DND-41 (cell line): ENCODE measurements at regions not wholly inside any gene's neighbourhood (a gene's known extent, or its start where the extent isn't known, plus 50 kb on each side); places are given as distances from the start of the nearest gene placed in this dataset.

ENCODE experiments used
- ATAC-seq: fragments of 200-7000 bp; cut with Tn5 transposase; 3 replicates; pipeline ENCODE4 v1.9.1; 2021; ENCODE audit warnings: low read depth; ENCODE audit not compliant: insufficient read depth
- DNase-seq: peaks from one replicate; pipeline ENCODE4 v3.0.0-alpha.2; 2020
- H2AFZ ChIP-seq: 2 replicates; pipeline ENCODE4 v1.6.0; 2012; ENCODE audit warnings: low read depth, low read length
- H3K27ac ChIP-seq: 2 replicates; pipeline ENCODE4 v1.5.1; 2012; ENCODE audit warnings: low read length, inconsistent platforms
- H3K27me3 ChIP-seq: fragments of 200-600 bp; sonication (generic); 2 replicates; pipeline ENCODE4 v1.6.0; 2012; ENCODE audit warnings: low read length, mild to moderate bottlenecking, inconsistent platforms; ENCODE audit not compliant: insufficient read depth, poor library complexity
- H3K36me3 ChIP-seq: 2 replicates; pipeline ENCODE4 v1.5.1; 2012; ENCODE audit warnings: low read length, inconsistent platforms; ENCODE audit not compliant: insufficient read depth
- H3K4me1 ChIP-seq: 2 replicates; pipeline ENCODE4 v1.5.1; 2012; ENCODE audit warnings: mild to moderate bottlenecking, low read length; ENCODE audit not compliant: insufficient read depth
- H3K4me2 ChIP-seq: 2 replicates; pipeline ENCODE4 v1.6.0; 2012; ENCODE audit warnings: mild to moderate bottlenecking, moderate library complexity, low read length, inconsistent platforms; ENCODE audit not compliant: insufficient read depth
- H3K4me3 ChIP-seq, 2 experiments: fragments of 200-600 bp in 1 of 2; shearing (Covaris generic) in 1 of 2; 2 replicates each; pipeline ENCODE4 v1.5.1; 2012 to 2016; ENCODE audit warnings: inconsistent platforms in 2 of 2, low read length in 2 of 2, mild to moderate bottlenecking in 2 of 2, low read depth in 1 of 2, moderate library complexity in 1 of 2
- H3K79me2 ChIP-seq: 2 replicates; pipeline ENCODE4 v1.6.0; 2012; ENCODE audit warnings: low read length, inconsistent platforms; ENCODE audit not compliant: insufficient read depth
- H3K9ac ChIP-seq: 2 replicates; pipeline ENCODE4 v1.6.0; 2012; ENCODE audit warnings: low read depth, mild to moderate bottlenecking, inconsistent platforms, low read length, moderate library complexity
- H3K9me3 ChIP-seq: 2 replicates; pipeline ENCODE4 v1.5.1; 2012; ENCODE audit warnings: low read length, moderate library complexity, mild to moderate bottlenecking, inconsistent platforms; ENCODE audit not compliant: insufficient read depth, severe bottlenecking
- H4K20me1 ChIP-seq: 2 replicates; pipeline ENCODE4 v1.6.0; 2012; ENCODE audit warnings: low read length; ENCODE audit not compliant: insufficient read depth
- CTCF ChIP-seq: IDR thresholded peaks from 2 replicates; pipeline ENCODE4 v1.5.1; 2012; ENCODE audit warnings: borderline replicate concordance, low read length, moderate library complexity, mild to moderate bottlenecking; ENCODE audit not compliant: poor library complexity, severe bottlenecking; ENCODE audit errors: extremely low read depth
- EZH2 ChIP-seq: IDR thresholded peaks from 3 replicates; pipeline ENCODE4 v1.6.1; 2012; ENCODE audit warnings: borderline replicate concordance, low read depth, mild to moderate bottlenecking, moderate library complexity, low read length, inconsistent platforms; ENCODE audit not compliant: severe bottlenecking

GRCh38 chr4:119788349-119789266 lies 160.0 kb upstream of the PDE5A start:
- Histone ChIP-seq H3K4me2 (no peak overlapping the region), H3K4me1 (no peaks in the 10 kb centered on the region), H3K27me3 (no peaks in the 10 kb centered on the region), H3K79me2 (no peaks in the 10 kb centered on the region), H4K20me1 (no peaks in the 10 kb centered on the region), H3K9me3 (peaks cover 2% of the 10 kb centered on the region), H3K36me3 (no peaks in the 10 kb centered on the region), H2AFZ (no peak overlapping the region), H3K27ac (no peak overlapping the region), H3K4me3 (no peak overlapping the region), H3K9ac (no peak overlapping the region)
- no peak for TF ChIP-seq CTCF
- no peak for TF ChIP-seq EZH2
- ATAC-seq (no peak), DNase-seq (no peak)

- H3K27ac ChIP-seq, result no peak overlapping the region
- no peak overlapping the region for H3K4me3 ChIP-seq
- no peaks in the 10 kb centered on the region for H3K79me2 ChIP-seq
- no peaks in the 10 kb centered on the region for H4K20me1 ChIP-seq
- ATAC-seq (no peak), DNase-seq (no peak)
- no peak overlapping the region for H2AFZ ChIP-seq
- peaks cover 6% of the 10 kb centered on the region for H3K9me3 ChIP-seq
- TF ChIP-seq EZH2, result no peak
- peak; percentile 19 for TF ChIP-seq CTCF
- no peak overlapping the region for H3K4me2 ChIP-seq
- H3K9ac ChIP-seq, result no peak overlapping the region
- H3K27me3 ChIP-seq, result no peaks in the 10 kb centered on the region
- no peaks in the 10 kb centered on the region for H3K4me1 ChIP-seq
- H3K36me3 ChIP-seq, result no peaks in the 10 kb centered on the region
Observed at GRCh38 chr4:119785963-119786362, 157.4 kb upstream of the PDE5A start.

GRCh38 chr4:119783189-119783983 lies 154.8 kb upstream of the PDE5A start:
- Histone ChIP-seq H2AFZ (no peak overlapping the region), H3K27ac (no peak overlapping the region), H3K79me2 (no peaks in the 10 kb centered on the region), H3K4me1 (no peaks in the 10 kb centered on the region), H3K27me3 (no peaks in the 10 kb centered on the region), H3K36me3 (no peaks in the 10 kb centered on the region), H3K4me2 (no peak overlapping the region), H3K4me3 (no peak overlapping the region), H4K20me1 (no peaks in the 10 kb centered on the region), H3K9me3 (peaks cover 6% of the 10 kb centered on the region), H3K9ac (no peak overlapping the region)
- no peak for ATAC-seq
- no peak for DNase-seq
- no peak for TF ChIP-seq EZH2
- TF ChIP-seq CTCF, result no peak
